GM21447 (cell line): ENCODE measurements at regions not wholly inside any gene's neighbourhood (a gene's known extent, or its start where the extent isn't known, plus 50 kb on each side); places are given as distances from the start of the nearest gene placed in this dataset.

Experiments
- ATAC-seq: cut with Tn5 transposase; IDR thresholded peaks from one replicate; pipeline ENCODE4 v1.9.1; 2021; ENCODE audit not compliant: unreplicated experiment

DNA sequence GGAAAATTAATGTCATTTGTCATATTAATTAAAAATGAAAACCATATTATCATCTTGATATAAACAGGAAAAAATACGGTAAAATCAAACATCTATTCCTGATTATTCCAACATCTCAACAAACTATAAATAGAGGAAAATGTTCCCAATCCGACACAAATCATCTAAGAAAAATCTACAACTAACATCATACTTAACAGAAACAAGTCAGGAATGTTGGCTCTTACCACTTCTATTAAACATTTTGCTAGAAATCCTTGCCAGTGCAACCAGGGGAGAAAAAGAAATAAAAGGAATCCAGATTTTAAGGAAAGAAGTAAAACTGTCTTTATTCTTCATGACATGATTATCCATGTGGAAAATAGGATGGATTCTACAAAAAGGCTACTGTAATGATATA is 77.0 kb upstream of the IRF2BP2 start:
- ATAC-seq: no peak

DNA sequence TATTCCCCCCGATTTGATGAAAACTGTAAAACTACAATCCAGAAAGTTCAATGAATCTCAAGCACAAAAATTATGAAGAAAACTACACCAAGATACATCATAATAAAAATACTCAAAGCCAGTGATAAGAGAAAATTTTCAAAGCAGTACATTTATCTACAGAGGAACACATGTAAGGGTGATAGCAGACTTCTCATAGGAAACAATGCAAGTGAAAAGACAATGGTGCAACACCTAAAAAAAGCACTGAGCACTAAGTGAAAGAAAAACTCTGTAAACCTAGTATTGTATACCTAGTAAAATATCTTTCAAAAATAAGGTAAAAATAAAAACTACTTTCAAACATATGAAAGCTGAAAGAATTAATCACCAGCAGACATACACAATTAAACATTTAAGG is 76.1 kb upstream of the IRF2BP2 start:
- no peak for ATAC-seq

DNA sequence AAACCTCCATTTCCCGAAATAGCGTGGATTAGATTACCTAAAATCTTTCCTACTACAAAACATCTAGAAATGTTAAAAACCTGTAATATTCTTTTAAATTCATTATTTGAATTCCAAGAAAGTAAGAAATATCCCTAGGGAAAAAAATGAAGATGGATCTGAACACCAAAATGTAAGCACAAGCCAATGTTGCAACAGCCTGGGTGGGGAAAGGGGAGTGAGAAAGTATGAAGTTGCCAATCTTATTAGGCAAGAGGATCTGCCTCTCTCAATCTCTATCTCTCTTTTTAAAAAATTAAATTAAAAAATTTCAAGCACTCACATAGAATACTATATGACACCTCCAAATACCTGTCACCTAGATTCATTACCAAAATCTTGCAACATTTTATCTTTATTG is 74.9 kb upstream of the IRF2BP2 start:
- no peak for ATAC-seq

DNA sequence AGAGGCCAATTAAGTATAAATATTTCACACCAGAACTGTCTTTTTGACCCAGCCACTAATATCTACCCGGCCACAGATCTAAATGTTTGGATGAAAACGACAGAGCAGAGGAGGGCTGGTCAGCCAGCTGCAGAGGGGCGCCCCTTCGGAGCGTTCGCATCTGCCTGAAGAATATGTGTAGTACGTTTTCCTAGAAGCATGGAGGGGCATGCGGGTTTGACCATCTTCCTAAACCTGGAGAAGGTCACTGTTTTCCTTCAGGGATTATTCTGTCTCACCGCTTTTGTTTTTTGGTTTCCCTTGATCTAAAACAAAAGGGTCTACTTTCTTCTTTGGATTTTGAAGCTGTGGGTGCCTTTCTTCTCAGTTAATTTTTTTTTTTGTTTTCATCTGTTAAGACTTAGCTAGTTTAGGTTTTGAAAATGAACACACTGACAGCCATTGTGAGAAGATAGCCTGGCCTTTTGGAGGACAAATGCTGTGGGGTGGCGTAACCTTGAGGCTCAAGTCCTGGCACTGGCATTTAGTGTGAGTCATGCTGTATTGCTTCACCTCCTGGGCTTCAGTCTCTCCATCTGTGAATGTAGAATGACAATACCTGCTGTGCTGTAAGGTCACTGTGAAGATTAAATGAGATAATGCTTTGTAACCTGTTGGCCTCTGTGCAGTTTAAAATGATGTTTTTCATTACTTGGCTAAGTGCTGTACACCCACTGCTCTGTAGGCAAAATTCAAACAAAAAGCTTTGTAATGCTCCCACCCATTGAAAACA is 74.1 kb upstream of the IRF2BP2 start:
- no peak for ATAC-seq

DNA sequence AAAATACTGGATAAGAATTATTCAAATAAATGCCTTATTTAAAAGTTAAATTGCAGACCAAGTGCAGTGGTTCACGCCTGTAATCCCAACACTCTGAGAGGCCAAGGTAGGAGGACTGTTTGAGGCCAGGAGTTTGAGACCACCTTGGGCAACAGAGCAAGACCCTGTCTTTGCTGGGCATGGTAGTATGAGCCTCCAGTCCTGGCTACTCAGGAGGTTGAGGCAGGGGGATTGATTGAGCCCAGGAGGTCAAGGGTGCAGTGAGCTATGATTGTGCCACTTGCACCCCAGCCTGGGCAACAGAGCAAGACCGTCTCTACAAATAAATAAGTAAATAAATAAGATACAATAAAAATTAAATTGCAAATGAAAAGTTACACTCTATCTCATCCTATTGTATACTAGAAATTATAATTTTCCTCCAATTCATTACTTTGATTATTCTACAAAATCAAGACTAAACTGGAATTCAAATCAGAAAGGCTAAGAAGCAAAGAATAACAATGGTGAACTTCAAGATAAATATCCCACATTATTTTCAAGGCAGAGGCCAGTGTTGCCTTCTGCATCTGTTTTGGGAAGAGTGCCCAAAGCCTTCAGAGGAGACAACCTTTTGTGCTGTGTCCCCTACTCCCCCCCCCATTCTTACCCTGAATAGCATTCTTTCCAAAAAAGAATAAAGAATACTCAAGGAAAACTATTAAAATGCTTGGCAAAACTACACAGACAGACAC is 73.3 kb upstream of the IRF2BP2 start:
- ATAC-seq: no peak

DNA sequence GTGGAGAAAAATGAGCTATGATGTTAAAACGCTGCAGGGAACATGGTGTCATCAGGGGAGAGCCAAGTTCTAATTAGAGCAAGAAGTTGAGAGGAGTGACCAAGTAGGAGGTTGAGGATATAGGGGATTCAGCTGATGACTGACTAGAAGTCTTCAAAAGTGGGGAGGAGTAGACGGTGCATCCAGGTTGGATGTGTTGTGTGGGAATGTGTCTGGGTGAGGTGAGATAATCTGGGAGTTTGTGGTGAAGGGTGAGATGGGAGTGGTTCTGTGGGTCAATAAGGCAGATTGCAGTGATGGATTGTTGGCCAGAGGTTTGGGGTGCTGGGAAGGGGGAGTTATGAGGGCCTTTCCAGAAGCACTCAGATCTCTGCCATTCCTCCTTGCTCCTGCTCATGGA is 72.0 kb upstream of the IRF2BP2 start:
- no peak for ATAC-seq

DNA sequence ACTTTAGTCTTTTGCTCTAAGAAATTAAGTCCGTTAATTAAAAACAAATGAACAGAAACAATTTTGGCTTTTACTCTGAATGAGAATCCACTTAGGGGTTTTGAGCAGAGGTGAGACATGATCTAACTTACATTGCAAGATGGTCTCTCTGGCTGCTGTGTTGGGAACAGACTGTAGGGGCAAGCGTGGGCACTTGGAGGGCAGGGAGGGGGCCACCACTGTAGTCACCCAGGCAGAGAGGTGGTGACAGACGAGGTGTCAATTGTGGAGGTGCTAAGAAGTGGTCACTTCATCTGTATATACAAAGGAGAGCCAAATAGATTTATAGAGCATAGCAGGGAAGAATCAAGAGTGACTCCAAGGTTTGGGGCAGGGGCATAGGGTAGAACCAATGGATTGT is 71.1 kb upstream of the IRF2BP2 start:
- no peak for ATAC-seq

DNA sequence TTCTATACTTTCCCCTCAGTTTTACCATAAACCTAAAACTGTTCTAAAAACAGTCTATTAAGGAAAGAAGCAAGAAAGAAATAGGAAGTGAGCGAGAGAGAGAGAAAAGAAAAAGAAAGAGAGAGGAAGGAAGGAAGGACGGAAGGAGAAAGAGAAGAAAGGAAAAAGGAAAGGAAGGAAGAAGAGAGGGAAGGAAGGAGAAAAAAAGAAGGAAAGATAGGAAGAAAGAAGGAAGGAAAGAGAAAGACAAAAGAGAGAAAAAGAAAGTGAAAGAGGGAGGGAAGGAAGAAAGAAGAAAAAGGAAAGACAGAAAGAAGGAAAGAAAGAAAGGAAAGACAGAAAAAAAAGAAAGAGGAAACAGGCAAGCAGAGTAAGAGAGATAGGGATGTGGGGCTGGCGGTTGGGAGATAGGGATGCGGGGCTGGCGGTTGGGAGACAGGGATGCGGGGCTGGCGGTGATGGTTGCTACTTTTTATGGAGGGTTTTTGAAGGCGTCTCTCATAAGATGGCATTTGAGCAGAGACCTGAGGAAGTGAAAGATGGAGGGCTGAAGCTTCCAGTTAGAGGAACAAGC is 70.4 kb upstream of the IRF2BP2 start:
- no peak for ATAC-seq

DNA sequence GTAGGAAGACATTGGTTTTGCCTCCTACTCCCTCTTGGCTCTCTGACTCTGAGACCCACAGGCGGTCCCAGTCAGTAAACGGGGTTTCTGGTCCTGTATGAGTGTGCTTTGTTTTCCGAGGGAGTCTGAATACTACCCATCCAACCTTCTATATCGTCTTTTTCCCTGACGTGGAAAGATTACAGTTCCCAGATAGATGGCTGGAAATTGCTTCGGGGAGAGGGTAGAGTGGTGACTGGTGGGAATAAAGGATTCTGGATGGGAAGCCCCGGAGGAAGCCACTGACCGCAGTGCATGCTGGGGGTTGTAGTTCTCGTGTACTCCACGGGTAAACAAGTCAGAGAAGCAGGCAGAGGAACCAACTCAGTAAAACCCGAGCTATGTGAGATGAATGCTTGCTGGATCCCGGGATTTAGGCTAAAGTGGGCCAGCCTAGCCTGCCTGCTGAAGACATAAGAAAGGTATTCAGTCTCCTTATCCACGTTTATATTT is 66.2 kb upstream of the IRF2BP2 start:
- peak; percentile 86 for ATAC-seq

DNA sequence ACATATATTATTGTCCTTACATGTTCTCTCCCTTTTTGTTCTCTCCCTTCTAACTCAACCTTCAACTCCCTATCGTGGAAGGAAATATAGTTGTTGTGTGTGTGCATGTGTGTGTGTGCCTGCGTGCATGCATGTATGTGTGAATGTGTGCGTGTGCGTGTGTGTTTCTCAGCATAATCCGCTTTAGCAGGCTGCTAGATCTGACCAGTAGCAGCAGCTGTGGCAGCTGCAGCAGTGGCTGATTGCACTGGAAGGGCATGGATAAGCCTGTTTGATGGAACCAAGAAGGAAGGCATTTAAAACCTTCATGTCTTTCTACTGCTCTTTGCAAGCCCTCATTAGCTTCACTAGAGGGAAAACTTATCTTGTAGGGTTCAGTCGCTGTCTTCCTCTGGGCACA is 65.6 kb upstream of the IRF2BP2 start:
- no peak for ATAC-seq

DNA sequence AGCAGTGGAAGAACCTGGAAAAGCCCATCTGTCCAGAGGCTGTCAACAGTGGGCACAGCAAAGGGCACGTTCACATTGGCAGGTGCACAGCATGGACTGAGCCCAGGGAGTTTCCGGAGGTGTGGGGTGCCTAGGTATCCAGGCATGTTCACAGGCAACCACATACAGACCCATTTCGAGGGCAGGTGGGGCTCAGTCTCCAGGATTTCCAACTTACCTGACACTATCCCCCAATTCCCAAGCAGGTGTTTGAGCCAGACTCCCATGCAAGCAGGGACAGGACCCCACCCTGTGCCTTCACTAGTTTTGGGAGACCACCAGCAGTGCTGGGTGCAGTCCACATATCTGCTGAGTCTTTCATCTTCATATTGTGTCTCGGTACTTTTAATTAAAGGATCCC is 65.0 kb upstream of the IRF2BP2 start:
- no peak for ATAC-seq

DNA sequence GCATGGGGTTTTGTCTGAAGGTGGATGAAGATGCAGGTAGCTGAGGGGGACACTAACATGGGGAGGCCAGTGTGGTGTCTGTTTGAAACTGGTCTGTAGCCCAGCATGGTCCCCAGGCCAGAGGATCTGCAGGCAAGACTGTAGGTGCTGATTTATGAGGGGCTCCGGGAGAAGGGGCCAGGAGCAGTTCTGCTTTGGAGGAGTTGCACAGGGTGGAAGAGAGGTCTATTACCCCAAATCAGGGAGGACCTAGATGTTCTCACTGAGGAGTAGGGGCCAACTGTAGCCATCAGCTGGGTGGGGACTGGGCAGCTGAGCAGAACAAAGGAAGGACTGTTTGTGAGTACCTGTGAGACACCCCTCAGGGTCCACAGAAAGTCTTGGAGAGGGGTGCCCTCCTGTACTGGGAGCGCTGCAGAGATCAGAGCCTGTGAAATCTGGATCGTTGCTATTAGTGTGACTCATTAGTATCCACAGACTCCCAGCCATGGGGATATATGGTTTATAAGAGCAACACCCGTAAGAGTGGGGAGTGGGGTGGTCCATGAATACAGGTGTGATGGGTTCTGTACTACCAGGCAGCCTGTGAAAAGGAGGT is 64.3 kb upstream of the IRF2BP2 start:
- no peak for ATAC-seq

DNA sequence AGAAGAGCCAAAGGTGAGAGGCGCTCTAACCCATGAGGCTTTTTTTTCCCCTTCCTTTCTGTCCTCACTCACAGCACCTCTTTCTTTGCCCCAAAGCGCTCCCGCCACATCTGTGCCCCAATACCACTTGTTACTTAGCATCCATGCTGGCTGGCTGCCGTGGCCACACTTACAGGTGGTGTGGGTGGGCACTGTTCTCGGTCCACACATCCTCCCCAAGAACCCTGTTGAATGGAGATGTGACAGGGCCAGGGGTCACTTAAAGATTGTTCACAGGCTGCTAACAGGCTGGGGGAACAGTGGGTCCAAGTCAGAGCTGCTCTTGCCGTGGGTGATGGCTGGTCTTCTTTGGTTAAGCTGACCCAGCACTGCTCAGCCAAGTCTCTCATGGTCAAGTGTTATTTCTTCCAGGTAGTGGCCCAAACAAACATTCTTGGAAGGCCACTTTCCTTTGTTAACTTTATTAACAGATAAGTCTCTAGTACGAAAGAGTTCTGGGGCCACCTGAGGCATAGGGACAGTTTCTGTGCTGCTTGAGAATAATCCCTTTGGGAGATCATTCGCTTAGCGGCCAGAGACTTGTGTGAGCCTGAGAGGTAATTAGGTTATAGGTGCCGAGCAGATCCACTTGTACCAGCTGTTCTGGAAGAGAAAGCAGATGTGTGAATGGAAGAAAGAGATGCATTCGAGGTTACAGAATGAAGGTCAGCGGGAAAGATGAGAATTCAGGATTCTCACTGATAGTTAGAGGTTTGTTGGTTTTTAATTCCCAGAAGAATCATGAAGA is 62.6 kb upstream of the IRF2BP2 start:
- ATAC-seq: no peak

DNA sequence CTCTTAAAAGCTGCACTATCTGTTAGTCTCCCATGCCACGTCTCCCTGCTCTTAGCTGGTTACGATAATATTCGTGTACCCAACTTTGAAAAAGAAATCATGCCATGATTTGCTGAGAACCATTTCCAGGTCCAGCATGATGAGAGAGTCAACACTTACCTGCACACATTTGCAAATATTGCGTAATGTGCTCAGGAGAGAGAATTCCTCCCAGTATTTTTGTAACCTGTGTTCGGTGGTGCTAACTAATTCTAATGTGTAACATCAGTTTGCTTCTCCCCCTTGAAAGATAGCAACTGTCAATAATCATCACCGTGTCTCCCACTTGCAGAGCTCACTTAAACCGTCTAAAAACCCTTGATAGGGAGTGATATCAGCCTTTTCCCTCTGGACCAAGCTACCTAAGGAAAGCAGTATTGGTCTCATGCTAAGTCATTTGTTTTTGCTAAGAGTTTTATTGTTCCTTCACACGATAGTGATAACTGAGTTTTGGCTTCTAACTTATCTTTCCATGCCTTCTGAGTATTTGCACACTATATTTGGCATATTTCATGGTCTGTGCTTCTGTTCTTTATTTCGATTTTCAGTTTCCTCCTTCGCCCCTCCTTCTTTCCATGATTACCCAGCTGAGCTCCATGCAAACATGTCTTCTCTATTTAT is 61.1 kb upstream of the IRF2BP2 start:
- no peak for ATAC-seq

DNA sequence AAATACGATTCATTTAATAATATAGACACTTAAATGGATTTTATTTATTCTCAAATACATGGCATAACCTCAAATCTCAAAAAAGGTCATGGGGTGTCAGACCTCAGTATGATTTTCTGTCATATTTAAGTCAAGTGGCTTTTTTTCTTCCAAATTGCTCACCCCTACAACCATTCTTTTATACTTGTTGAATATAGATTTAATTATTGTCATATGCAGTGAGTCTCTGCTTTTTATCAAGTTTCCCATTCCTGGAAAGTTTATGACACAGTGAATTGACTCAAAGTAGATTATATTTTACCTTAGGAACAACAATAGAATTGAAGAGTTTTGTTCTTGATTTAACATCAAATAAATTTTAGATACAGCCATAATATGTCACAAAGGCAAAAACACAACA is 59.5 kb upstream of the IRF2BP2 start:
- ATAC-seq: no peak

DNA sequence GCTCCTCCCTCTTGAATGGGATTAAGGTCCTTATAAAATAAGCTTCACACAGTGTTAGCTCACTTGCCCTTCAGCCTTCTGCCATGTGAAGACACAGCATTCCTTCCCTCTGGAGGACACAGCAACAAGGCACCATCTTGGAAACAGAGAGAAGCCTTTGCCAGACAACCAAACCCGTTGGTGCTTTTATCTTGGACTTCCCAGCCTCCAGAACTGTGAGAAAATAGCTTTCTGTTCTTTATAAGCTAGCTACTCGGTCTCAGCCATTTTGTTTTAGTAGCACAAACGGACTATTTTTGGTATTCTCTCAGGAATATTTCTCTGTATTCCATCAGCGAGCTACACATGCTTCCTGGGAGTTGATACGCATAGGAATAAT is 58.6 kb upstream of the IRF2BP2 start:
- ATAC-seq: no peak

DNA sequence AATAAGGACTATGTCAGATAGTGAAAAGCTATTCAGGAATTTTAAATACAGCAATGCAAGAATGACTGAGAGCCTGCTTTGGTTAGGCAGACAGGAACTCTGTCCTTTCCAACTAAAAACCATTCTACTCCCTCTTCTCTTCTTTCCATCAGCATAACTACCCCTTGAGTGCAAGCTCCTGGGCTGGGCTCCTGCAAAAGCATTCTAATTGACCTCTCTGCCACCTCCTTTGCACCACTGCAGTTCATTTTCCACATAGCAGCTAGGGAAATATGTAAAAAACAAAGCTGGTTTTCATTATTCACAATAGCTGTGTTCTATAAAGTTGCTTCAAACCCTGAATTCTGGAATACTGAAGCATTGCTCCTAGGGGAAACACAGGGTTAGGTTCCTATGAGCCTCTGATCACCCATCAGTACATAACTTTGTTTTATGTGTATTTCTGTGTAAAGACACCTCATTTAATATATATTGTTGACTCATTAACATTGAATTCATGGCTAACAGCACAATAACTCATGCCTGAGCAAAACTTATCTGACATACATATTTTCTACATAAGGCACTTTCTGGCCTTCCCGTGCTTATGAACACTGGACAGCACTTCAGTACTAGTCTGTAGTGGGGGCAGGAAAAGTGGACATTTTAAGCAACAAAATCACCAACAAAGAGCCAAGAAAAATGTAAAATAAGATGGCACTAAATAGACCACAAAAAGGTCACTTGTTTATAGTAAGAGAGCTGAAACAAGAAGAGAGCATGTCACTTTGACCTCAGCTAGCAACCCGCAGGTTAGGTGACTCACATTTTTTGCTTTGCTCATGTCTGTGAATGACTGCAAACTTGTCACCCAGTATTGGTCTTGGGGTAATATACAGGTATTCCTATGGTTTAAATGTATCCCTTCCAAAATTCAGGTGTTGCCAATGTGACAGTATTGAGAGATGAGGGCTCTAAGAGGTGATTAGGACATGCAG is 57.9 kb upstream of the IRF2BP2 start:
- no peak for ATAC-seq

DNA sequence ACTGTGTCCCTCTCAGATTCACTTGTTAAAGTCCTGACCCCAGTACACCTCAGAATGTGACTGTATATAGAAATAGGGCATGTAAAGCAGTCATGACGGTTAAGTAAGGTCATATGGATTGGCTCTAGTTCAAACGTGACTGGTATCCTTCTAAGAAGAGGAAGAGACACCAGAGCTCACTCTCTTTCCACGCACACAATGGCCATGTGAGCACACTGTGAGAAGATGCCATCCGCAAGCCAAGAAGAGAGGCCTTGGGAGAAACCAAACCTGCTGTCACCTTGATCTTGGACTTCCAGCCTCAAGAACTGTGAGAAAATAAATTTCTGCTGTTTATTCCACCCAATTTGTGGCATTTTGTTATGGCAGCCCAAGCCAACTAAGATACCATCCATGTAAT is 56.8 kb upstream of the IRF2BP2 start:
- ATAC-seq: no peak

DNA sequence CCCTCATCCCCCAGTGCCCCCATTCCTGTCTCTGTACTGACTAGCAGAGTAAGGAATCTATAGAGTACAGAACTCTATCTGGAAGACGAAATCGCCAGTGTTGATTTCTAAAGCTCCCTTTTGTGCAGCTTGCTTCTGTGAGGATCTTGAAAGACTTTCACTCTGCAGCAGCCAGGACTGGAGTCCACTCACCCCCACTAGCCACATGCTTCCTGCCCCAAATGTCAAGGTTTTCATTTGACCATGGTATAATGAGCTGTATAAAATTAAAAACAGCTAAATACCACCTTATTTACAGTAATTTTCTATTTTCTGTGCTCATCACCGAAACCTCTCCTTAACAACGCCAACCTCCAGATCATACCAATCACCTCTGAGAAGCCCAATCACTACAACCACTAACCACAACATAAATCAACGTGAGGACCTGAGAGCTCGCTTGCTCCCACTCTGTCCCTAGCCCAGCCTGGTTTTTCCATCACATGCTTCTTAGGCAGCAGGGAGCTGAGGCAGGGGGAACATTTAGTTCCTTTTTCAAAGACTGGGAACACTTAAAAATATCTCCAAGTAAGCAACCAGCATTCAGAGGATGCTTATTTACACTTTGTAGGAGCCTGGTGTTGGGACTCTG is 56.1 kb upstream of the IRF2BP2 start:
- no peak for ATAC-seq
